Endothelial cell of umbilical vein (primary cell): ENCODE measurements at regions not wholly inside any gene's neighbourhood (a gene's known extent, or its start where the extent isn't known, plus 50 kb on each side); places are given as distances from the start of the nearest gene placed in this dataset.

Experiments used
- BruUV-seq: library from RNA; stranded (reverse); fragments of 400-500 nt; replicated peaks from 2 replicates; lab custom pipeline; 2021; lab: Mats Ljungman, UMichigan
- CTCF ChIA-PET: fragments of 300-600, 350-600 bp; sonication (Branson Sonifier 250); formaldehyde crosslinking; loops from one replicate; lab custom pipeline; 2021; ENCODE audit warnings: antibody characterized with exemption, inconsistent platforms; lab: Charles Lee
- POLR2A ChIA-PET: fragments of 300-600, 350-600 bp; sonication (Branson Sonifier 250); formaldehyde crosslinking; loops from one replicate; lab custom pipeline; 2021; ENCODE audit warnings: antibody characterized with exemption, inconsistent platforms; lab: Charles Lee
- DNase-seq: peaks from one replicate; pipeline ENCODE4 v3.0.0-alpha.2; 2011; ENCODE audit warnings: low read depth, low spot score
- FAIRE-seq: peaks from 2 replicates; lab custom pipeline; 2011; peaks lifted over from hg19 to GRCh38; lab: Jason Lieb, UNC
- H2AFZ ChIP-seq: 2 replicates; pipeline ENCODE4 v1.6.0; 2012; ENCODE audit warnings: low read depth, low read length, control low read depth, inconsistent platforms
- H3K27ac ChIP-seq: 2 replicates; pipeline ENCODE4 v1.5.1; 2011; ENCODE audit warnings: low read depth, mild to moderate bottlenecking, control low read depth, low read length, moderate library complexity; ENCODE audit not compliant: insufficient read depth
- H3K27me3 ChIP-seq, 2 experiments: 2 replicates each; pipeline versions ENCODE4 v1.6.0 to v1.6.1; 2011; ENCODE audit warnings: low read length in 2 of 2, mixed read lengths in 1 of 2; ENCODE audit not compliant: control insufficient read depth in 2 of 2, insufficient read depth in 2 of 2
- H3K36me3 ChIP-seq, 2 experiments: 2 replicates in 1 of 2; 3 replicates in 1 of 2; pipeline ENCODE4 v1.5.1; 2011; ENCODE audit warnings: low read length in 2 of 2, mild to moderate bottlenecking in 1 of 2, moderate library complexity in 1 of 2; ENCODE audit not compliant: control insufficient read depth in 2 of 2, insufficient read depth in 2 of 2; ENCODE audit errors: extremely low read depth in 1 of 2
- H3K4me1 ChIP-seq: 3 replicates; pipeline ENCODE4 v1.5.1; 2011; ENCODE audit warnings: mild to moderate bottlenecking, low read length; ENCODE audit not compliant: control insufficient read depth, insufficient read depth; ENCODE audit errors: extremely low read depth
- H3K4me2 ChIP-seq: 2 replicates; pipeline ENCODE4 v1.6.1; 2011; ENCODE audit warnings: low read length, control low read depth, mixed read lengths; ENCODE audit not compliant: insufficient read depth
- H3K4me3 ChIP-seq, 3 experiments: fragments of 200-600 bp in 1 of 3; sonication (generic), shearing (Covaris generic) in 1 of 3; replicated peaks in 1 of 3; 2 replicates each; pipeline ENCODE4 v1.5.1; 2011 to 2016; ENCODE audit warnings: control low read depth in 3 of 3, low read length in 3 of 3, mild to moderate bottlenecking in 2 of 3, inconsistent platforms in 1 of 3, low read depth in 1 of 3, moderate library complexity in 1 of 3; ENCODE audit not compliant: insufficient read depth in 1 of 3
- H3K79me2 ChIP-seq: 2 replicates; pipeline ENCODE4 v1.6.0; 2012; ENCODE audit warnings: low read length, inconsistent platforms; ENCODE audit not compliant: control insufficient read depth, insufficient read depth
- H3K9ac ChIP-seq: replicated peaks from 2 replicates; pipeline ENCODE3; 2011; ENCODE audit warnings: low read length, control low read depth; ENCODE audit not compliant: insufficient read depth; ENCODE audit errors: extremely low read depth
- H3K9me1 ChIP-seq: replicated peaks from 3 replicates; pipeline ENCODE4 v1.6.0; 2011; ENCODE audit warnings: mild to moderate bottlenecking, low read length; ENCODE audit not compliant: control insufficient read depth, insufficient read depth; ENCODE audit errors: extremely low read depth
- H3K9me3 ChIP-seq: replicated peaks from 2 replicates; pipeline ENCODE4 v1.5.1; 2012; ENCODE audit warnings: low read length, inconsistent platforms; ENCODE audit not compliant: control insufficient read depth, insufficient read depth
- H4K20me1 ChIP-seq: replicated peaks from 2 replicates; pipeline ENCODE3; 2011; ENCODE audit warnings: mild to moderate bottlenecking, low read length; ENCODE audit not compliant: control insufficient read depth, insufficient read depth; ENCODE audit errors: extremely low read depth
- CTCF ChIP-seq, 2 donors: IDR thresholded peaks; 1 replicate in 1 of 2; 2 replicates in 1 of 2; pipeline ENCODE4 v1.5.1; 2011; ENCODE audit warnings: low read length in 2 of 2, mild to moderate bottlenecking in 2 of 2, moderate library complexity in 2 of 2, control low read depth in 1 of 2, inconsistent platforms in 1 of 2, low read depth in 1 of 2; ENCODE audit not compliant: insufficient read depth in 1 of 2; ENCODE audit errors: extremely low read depth in 1 of 2
- EZH2 ChIP-seq: IDR thresholded peaks from 2 replicates; pipeline ENCODE4 v1.6.1; 2012; ENCODE audit warnings: borderline replicate concordance, low read depth, mild to moderate bottlenecking, moderate library complexity, low read length, inconsistent platforms; ENCODE audit not compliant: severe bottlenecking
- FOS ChIP-seq: IDR thresholded peaks from 2 replicates; pipeline ENCODE4 v1.6.1; 2011; ENCODE audit warnings: mild to moderate bottlenecking, low read length, moderate library complexity, borderline replicate concordance; ENCODE audit not compliant: insufficient read depth
- GATA2 ChIP-seq: IDR thresholded peaks from 2 replicates; pipeline ENCODE4 v1.7.0; 2011; ENCODE audit warnings: low read depth, mild to moderate bottlenecking, moderate library complexity, mixed read lengths, low read length; ENCODE audit not compliant: insufficient read length, insufficient read depth
- JUN ChIP-seq: IDR thresholded peaks from 2 replicates; pipeline ENCODE4 v1.6.1; 2011; ENCODE audit warnings: borderline replicate concordance, low read depth; ENCODE audit not compliant: insufficient read length, insufficient read depth
- MYC ChIP-seq: IDR thresholded peaks from one replicate; pipeline ENCODE4 v1.6.1; 2011; ENCODE audit warnings: mild to moderate bottlenecking, low read depth, low read length
- POLR2A ChIP-seq: IDR thresholded peaks from 2 replicates; pipeline ENCODE4 v1.6.1; 2012; ENCODE audit warnings: low read depth, mild to moderate bottlenecking, control low read depth, low read length
- POLR2AphosphoS5 ChIP-seq: IDR thresholded peaks from 2 replicates; pipeline ENCODE4 v1.6.1; 2012; ENCODE audit warnings: low read depth, mild to moderate bottlenecking, control low read depth, low read length, moderate library complexity; ENCODE audit not compliant: insufficient read depth
- dilution Hi-C: fragments of 300-500 bp; cut with MboI; formaldehyde crosslinking; loops from one replicate; pipeline ENCODE4 v1.15.0; 2019; ENCODE audit warnings: low sequenced_read_pairs; ENCODE audit not compliant: extremely low pct_ligation_motif_present
- intact Hi-C: fragments of 100-400 bp; cut with micrococcal nuclease; formaldehyde crosslinking; loops from one replicate; pipeline ENCODE4 v1.10.0; 2022
- TF ChIP-seq, protein P1 (sequence below): IDR thresholded peaks from 2 replicates; pipeline ENCODE4 v1.6.1; 2011; ENCODE audit not compliant: insufficient read depth, insufficient read length

- POLR2A ChIA-PET = no interaction called here
- H3K4me3 ChIP-seq = no peak overlapping the region
- H3K79me2 ChIP-seq = no peaks in the 10 kb centered on the region
- no peaks in the 10 kb centered on the region for H3K9me1 ChIP-seq
- H3K4me2 ChIP-seq = no peak overlapping the region
- FAIRE-seq (no peak), DNase-seq (no peak)
- H3K9me3 ChIP-seq = no peaks in the 10 kb centered on the region
- dilution Hi-C loops (no loop called here), intact Hi-C loops (no loop called here)
- H4K20me1 ChIP-seq = no peaks in the 10 kb centered on the region
- H3K27me3 ChIP-seq = no peaks in the 10 kb centered on the region
- H3K36me3 ChIP-seq = no peaks in the 10 kb centered on the region
- CTCF ChIA-PET = no interaction called here
- no peak overlapping the region for H3K9ac ChIP-seq
- no TSS peak for BruUV-seq
- no peaks in the 10 kb centered on the region for H3K4me1 ChIP-seq
- H2AFZ ChIP-seq = no peak overlapping the region
- no peak overlapping the region for H3K27ac ChIP-seq
- TF ChIP-seq POLR2A = no peak
- TF ChIP-seq MYC = no peak
- TF ChIP-seq FOS = no peak
- TF ChIP-seq GATA2 = no peak
- TF ChIP-seq CTCF (IDR thresholded peaks at IDR 0.05; ENCODE audit: extremely low read depth in 1 of 2, insufficient read depth in 1 of 2, low read depth in 1 of 2, low read length in 2 of 2) = no peak
- TF ChIP-seq EZH2 = no peak
- no peak for TF ChIP-seq POLR2AphosphoS5
- TF ChIP-seq JUN = no peak
- TF ChIP-seq, protein P1, sequence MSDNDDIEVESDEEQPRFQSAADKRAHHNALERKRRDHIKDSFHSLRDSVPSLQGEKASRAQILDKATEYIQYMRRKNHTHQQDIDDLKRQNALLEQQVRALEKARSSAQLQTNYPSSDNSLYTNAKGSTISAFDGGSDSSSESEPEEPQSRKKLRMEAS = no peak
These were observed 89.6 kb upstream of the SMIM30 start for GRCh38 chr7:113207931-113208330.
